Activated CD8-positive, alpha-beta memory T cell treated with anti-CD3 and anti-CD28 coated beads for 48 hours (primary cell): ENCODE measurements at regions not wholly inside any gene's neighbourhood (a gene's known extent, or its start where the extent isn't known, plus 50 kb on each side); places are given as distances from the start of the nearest gene placed in this dataset.

Experiments used
- DNase-seq, 3 experiments: peaks; one replicate each; pipeline ENCODE4 v3.0.0-alpha.2; 2020; ENCODE audit warnings: low read depth in 2 of 3, low spot score in 2 of 3

DNA sequence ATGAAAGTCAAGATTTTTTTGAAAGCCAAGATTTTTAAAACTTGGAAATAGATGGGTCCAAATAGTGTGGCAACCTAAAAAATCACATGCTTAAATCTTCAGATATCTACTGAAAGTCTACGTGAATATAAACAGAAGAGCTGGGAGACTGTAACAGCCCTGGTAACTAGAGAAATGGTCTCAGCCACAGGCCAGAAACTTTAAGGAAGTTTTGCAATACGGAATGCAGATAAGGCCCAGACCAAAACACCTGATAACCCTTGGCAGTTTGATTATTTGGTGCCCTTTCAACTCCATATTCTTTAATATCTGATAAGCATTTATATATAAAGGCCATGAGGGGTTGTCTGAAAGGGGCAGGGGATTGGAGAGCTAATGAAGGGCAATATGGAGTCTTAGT, 537.3 kb upstream of the TGFBR2 start:
- no peak for DNase-seq

GRCh38 chr3:30073040-30073439, 533.4 kb upstream of the TGFBR2 start:
- no peak for DNase-seq

- DNase-seq: no peak
These were observed 532.8 kb upstream of the TGFBR2 start for GRCh38 chr3:30073622-30074021.

- no peak for DNase-seq
These were observed 530.9 kb upstream of the TGFBR2 start for GRCh38 chr3:30075514-30075913.

- DNase-seq: no peak
These were observed 529.5 kb upstream of the TGFBR2 start for GRCh38 chr3:30076899-30077298.

DNA sequence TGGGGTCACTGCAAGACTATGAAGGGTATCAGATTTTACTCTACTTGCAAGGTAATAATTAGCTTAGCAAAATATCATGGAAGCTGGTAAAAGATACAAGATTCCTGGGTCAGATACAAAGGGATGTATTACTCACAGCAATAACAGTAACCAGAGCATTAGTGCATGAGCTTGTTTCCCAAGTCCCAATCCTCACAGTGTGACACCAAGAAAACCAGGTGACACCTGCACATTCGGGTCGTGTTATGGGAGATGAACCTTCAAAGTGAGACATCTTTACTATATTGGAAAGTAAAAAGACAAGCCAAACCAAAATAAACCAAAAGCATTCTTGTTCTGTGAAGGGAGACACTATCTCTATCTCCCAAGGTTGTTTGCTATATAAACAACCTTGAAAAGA, 528.7 kb upstream of the TGFBR2 start:
- DNase-seq: no peak

DNA sequence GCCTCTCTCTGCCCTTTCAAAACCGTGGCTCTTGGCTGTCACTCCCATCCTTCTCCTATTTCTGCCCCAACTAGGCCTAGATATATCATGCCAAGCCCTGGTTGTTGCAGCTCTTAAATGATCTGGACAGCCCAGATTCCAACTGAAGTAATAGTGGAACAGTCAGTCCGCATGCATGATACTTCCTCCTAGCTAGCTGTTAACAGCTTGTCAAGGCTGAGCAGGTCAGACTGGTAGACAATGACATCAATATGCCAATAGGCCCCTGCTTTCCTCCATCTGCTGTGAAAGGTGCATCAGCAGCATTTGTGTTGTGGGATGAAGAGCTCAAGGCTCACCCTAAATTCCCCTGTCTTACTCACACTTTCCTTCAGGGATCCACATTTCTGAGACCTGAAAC, 527.7 kb upstream of the TGFBR2 start:
- no peak for DNase-seq

DNA sequence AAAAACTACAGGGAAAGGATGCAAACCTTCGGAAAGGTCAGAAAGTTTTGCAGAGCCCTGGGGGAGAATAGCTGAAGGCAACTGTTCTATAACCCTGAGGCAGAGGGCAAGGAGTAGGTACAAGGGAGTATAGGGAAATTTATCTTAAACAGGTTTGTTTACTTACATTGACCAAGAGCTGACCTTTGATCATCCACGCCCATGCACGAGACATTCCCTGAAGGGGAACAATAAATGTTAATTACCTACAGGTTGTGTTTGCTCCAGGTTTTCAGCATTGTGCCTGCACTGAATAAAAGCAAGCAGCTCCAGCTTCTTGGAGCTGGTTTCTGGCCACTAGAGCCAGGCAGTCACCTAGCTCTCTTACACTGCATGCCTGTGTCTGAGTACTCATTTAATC, 524.5 kb upstream of the TGFBR2 start:
- DNase-seq: no peak

DNA sequence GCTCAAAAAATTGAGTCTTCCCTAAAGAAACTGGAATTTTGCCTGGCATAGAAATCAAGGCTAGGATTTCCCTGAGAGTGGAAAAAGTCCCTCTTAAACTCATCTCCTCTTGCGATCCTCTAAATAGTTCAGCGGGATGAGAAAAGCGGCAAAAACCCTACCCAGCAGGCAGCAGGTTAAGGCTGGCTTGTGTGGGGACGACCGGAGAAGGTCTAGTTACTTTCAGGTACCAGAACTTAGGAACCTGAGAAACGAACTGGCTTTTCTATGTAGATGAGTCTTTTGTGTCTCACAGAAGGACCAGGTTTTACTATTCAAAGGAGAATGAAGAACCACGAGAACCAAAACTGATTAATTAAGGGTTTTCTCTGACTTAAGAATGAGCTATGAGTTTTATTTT, 523.7 kb upstream of the TGFBR2 start:
- no peak for DNase-seq

DNA sequence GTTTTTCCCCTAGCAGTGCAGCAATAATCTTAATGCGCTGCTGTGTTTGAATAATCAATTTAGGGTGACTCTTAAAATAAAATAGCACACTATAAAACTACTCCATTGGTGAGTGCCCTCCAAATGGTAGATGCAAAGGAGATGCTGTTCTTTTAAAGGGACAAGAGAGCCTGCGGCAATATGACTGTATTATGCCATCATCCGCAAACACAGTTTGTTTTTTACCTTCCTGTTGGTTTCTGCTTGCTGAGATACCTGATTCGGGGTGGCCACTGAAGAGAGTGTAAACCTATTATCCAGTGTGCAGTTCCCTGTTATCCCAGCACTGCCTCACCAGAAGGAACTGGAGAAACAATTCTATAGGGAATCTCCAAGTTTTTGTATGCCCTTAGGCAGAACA, 523.1 kb upstream of the TGFBR2 start:
- no peak for DNase-seq

- DNase-seq: no peak
These were observed 522.1 kb upstream of the TGFBR2 start for GRCh38 chr3:30084316-30084715.

GRCh38 chr3:30084971-30085403, 521.4 kb upstream of the TGFBR2 start:
- DNase-seq: no peak

DNA sequence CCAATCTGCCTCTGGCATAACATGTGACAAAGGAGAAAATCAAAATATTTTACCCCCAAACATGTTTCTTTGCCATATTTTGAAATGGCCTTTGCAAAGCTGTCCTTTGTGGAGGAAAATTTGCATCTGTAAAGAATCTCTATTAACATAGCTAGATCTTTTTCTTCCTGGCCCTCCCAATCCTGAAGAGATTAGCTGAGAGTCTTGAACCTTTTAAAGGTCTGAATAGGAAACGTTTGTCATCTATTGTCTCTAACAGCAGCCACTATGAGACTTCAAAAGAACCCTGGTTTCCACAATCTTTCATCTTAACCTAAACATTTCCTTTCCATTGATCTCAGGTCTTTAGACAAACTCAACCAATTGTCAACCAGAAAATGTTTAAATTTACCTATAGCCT, 520.9 kb upstream of the TGFBR2 start:
- no peak for DNase-seq

- no peak for DNase-seq
These were observed 514.7 kb upstream of the TGFBR2 start for GRCh38 chr3:30091686-30092085.

GRCh38 chr3:30097022-30097650, 509.3 kb upstream of the TGFBR2 start:
- DNase-seq: no peak

- DNase-seq: no peak
These were observed 508.2 kb upstream of the TGFBR2 start for GRCh38 chr3:30098243-30098642.

DNA sequence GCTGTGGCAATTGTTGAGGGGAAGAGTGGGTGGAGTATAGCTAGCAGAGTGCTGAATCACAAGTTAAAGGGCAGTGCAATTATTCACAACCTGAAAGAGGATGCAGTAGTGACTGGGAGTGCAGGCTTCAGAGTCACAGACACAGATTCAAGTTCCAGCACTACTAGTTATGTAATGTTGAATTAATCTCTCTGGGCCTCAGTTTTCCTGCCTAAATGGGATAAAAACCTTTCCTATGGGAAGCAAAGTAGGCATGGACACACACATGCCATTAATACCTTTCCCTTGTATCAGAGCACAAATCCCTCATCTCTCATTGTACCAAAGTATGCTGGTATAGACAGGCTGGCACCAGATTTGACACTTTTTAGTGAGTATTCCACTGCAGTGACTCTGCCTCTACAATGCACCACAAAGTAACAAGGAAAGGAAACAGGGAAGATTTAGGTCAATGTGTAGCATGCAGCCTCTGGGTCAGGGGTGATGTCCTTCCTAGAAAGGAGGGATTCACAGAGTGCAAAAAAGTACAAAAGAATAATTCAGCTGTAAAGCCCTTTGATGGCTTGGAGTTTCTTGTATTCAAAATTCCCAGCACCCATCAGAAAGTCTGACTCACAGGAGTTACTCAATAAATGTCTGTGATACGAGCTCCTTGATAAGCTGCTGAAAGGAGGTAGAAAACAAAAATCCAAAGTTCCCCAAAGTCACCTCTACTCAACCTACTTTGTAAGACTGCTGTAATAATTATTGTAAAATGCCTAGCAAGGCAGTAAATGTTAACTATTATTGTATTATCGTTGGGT, 507.5 kb upstream of the TGFBR2 start:
- no peak for DNase-seq

GRCh38 chr3:30102356-30102755, 504.0 kb upstream of the TGFBR2 start:
- DNase-seq: no peak

DNA sequence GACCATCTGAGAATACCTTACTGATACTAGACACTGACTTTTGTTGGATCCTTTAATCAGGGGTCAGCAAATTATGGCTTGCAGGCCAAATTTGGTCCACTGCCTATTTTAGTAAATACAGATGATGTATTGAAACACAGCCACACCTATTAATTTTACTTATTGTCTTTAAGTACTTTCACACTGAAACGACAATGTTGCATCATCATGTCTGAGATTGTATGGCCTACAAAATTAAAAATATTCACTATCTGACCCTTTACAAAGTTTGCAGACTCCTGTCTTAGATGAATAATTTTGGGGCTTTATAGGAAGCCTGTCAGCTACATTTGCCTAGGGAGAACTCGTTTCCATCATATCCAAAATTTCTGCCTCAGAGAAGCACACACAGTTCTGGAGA, 503.2 kb upstream of the TGFBR2 start:
- no peak for DNase-seq

DNA sequence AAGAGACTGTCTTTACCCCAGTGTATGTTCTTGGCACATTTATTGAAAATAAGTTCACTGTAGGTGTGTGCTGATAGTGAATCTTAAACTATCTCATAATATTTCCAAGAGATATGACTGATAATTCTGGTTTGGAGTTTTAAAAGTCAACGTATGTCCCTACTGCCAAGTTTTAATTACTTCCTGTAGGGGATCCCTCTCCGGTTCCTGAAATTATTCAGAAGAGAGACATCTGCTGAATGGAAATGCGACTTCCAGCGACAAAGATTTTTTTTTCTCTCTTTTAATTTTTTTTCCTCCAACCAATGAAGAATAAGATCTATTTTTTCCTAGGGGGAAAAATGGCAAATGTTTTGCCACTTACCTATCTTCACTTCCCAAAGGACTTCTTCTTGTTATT, 498.9 kb upstream of the TGFBR2 start:
- DNase-seq: no peak

DNA sequence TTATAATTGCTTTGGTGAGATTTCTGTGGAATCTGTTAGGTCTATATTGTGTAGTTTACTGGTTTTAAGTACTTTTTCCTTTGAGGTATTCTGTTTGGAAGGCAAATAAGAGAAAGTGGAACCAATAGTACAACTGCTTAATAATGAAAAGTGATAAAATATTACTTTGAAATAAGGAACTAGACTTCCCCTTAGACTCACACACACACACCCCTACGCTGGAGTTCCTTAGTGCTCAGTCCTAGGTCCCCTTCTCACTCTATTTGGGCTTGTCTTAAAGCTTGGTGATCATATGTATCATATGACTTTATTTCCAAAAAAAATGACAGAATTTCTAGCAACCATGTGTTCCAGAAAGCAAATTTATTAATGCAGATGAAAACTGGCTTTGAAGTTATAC, 494.0 kb upstream of the TGFBR2 start:
- DNase-seq: no peak

- no peak for DNase-seq
These were observed 493.4 kb upstream of the TGFBR2 start for GRCh38 chr3:30112902-30113484.

DNA sequence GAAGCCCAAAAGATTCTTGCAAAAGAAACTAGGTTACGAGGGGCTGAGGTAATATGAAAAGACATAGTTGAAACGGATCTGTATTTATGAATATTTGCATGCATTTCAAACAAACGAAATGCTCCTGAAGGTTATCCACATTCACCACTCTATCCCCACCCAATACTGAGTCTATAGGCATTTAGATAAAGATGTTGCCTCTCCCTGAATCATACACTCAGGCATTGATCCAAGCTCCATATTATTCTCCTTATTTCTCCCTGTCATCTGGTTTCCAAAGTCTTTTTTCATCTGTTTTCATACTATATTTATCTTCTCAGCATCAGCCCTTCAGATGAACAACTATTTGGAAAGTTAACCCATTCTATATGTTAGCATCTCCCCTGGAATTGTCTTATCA, 492.5 kb upstream of the TGFBR2 start:
- DNase-seq: no peak
